ENCODE measurements at regions not wholly inside any gene's neighbourhood (a gene's known extent, or its start where the extent isn't known, plus 50 kb on each side); places are given as distances from the start of the nearest gene placed in this dataset.

GRCh38 chr1:43037466-43037865 is 78.8 kb upstream of the SLC2A1 start:
- TF ChIP-seq ZBTB7A (IDR thresholded peaks at IDR 0.05; ENCODE audit: low read depth) = no peak
- no peak for TF ChIP-seq RAD21 (IDR thresholded peaks at IDR 0.05; ENCODE audit: low read depth)
- no peak for TF ChIP-seq YY1 (IDR thresholded peaks at IDR 0.05; ENCODE audit: low read depth)
- TF ChIP-seq, protein P1, sequence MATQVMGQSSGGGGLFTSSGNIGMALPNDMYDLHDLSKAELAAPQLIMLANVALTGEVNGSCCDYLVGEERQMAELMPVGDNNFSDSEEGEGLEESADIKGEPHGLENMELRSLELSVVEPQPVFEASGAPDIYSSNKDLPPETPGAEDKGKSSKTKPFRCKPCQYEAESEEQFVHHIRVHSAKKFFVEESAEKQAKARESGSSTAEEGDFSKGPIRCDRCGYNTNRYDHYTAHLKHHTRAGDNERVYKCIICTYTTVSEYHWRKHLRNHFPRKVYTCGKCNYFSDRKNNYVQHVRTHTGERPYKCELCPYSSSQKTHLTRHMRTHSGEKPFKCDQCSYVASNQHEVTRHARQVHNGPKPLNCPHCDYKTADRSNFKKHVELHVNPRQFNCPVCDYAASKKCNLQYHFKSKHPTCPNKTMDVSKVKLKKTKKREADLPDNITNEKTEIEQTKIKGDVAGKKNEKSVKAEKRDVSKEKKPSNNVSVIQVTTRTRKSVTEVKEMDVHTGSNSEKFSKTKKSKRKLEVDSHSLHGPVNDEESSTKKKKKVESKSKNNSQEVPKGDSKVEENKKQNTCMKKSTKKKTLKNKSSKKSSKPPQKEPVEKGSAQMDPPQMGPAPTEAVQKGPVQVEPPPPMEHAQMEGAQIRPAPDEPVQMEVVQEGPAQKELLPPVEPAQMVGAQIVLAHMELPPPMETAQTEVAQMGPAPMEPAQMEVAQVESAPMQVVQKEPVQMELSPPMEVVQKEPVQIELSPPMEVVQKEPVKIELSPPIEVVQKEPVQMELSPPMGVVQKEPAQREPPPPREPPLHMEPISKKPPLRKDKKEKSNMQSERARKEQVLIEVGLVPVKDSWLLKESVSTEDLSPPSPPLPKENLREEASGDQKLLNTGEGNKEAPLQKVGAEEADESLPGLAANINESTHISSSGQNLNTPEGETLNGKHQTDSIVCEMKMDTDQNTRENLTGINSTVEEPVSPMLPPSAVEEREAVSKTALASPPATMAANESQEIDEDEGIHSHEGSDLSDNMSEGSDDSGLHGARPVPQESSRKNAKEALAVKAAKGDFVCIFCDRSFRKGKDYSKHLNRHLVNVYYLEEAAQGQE (IDR thresholded peaks at IDR 0.05; ENCODE audit: low read depth) = no peak
- TF ChIP-seq, protein P2, sequence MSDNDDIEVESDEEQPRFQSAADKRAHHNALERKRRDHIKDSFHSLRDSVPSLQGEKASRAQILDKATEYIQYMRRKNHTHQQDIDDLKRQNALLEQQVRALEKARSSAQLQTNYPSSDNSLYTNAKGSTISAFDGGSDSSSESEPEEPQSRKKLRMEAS (IDR thresholded peaks at IDR 0.05) = no peak

Measured in Ishikawa (cell line).